Natural killer cell (primary cell): ENCODE measurements at regions not wholly inside any gene's neighbourhood (a gene's known extent, or its start where the extent isn't known, plus 50 kb on each side); places are given as distances from the start of the nearest gene placed in this dataset.

Experiments
- ATAC-seq, 3 donors: fragments of 150-1000 bp in 2 of 3; fragments of 200-7000 bp in 1 of 3; cut with Tn5 transposase; 1 replicate in 1 of 3; 2 replicates in 2 of 3; pipeline ENCODE4 v1.10.0; 2021; ENCODE audit warnings: mild to moderate bottlenecking in 2 of 3, moderate library complexity in 2 of 3
- DNase-seq, 2 donors: peaks; one replicate each; pipeline versions ENCODE4 v3.0.0 to v3.0.0-alpha.2; 2013 to 2021; ENCODE audit warnings: mixed read lengths in 1 of 2
- H3K27ac ChIP-seq: one replicate; pipeline ENCODE4 v1.5.1; 2013; ENCODE audit warnings: mild to moderate bottlenecking, low read length
- H3K27me3 ChIP-seq: one replicate; pipeline ENCODE4 v1.6.1; 2013; ENCODE audit warnings: low read length; ENCODE audit not compliant: control insufficient read depth, insufficient read depth
- H3K36me3 ChIP-seq: one replicate; pipeline ENCODE4 v1.6.1; 2013; ENCODE audit warnings: low read length; ENCODE audit not compliant: control insufficient read depth, insufficient read depth
- H3K4me1 ChIP-seq: one replicate; pipeline ENCODE4 v1.6.1; 2013; ENCODE audit warnings: low read length; ENCODE audit not compliant: control insufficient read depth, insufficient read depth
- H3K4me3 ChIP-seq: one replicate; pipeline ENCODE4 v1.5.1; 2013; ENCODE audit warnings: low read length
- H3K9me3 ChIP-seq: one replicate; pipeline ENCODE4 v1.6.1; 2013; ENCODE audit warnings: low read length; ENCODE audit not compliant: control insufficient read depth, insufficient read depth
- H3K27ac Mint-ChIP-seq, 2 donors: one replicate each; pipeline ENCODE4 v1.8.0; 2022; ENCODE audit warnings: mild to moderate bottlenecking in 2 of 2, mixed read lengths in 2 of 2, moderate library complexity in 1 of 2
- H3K27me3 Mint-ChIP-seq, 2 donors: one replicate each; pipeline ENCODE4 v1.8.0; 2022; ENCODE audit warnings: low read depth in 2 of 2, mixed read lengths in 2 of 2
- H3K36me3 Mint-ChIP-seq: one replicate; pipeline ENCODE4 v1.8.0; 2022; ENCODE audit warnings: mixed read lengths
- H3K4me1 Mint-ChIP-seq, 2 donors: one replicate each; pipeline ENCODE4 v1.8.0; 2022; ENCODE audit warnings: mixed read lengths in 2 of 2
- H3K4me3 Mint-ChIP-seq: one replicate; pipeline ENCODE4 v1.8.0; 2022; ENCODE audit warnings: mild to moderate bottlenecking, moderate library complexity, mixed read lengths
- H3K9me3 Mint-ChIP-seq, 2 donors: one replicate each; pipeline ENCODE4 v1.8.0; 2022; ENCODE audit warnings: mixed read lengths in 2 of 2
- WGBS: methylation state at CpG from one replicate; pipeline ENCODE4 v1.1.7; 2013; ENCODE audit warnings: missing lambda C conversion rate; ENCODE audit not compliant: insufficient coverage; 5-methylcytosine and 5-hydroxymethylcytosine counted together
- intact Hi-C: fragments of 100-400 bp; cut with micrococcal nuclease; formaldehyde crosslinking; loops from one replicate; pipeline ENCODE4 v1.14.2; 2022
- TF ChIP-seq, protein P1 (sequence below): fragments of 200-600 bp; IDR thresholded peaks from one replicate; pipeline ENCODE4 v1.8.0; 2022; ENCODE audit warnings: antibody characterized with exemption

DNA sequence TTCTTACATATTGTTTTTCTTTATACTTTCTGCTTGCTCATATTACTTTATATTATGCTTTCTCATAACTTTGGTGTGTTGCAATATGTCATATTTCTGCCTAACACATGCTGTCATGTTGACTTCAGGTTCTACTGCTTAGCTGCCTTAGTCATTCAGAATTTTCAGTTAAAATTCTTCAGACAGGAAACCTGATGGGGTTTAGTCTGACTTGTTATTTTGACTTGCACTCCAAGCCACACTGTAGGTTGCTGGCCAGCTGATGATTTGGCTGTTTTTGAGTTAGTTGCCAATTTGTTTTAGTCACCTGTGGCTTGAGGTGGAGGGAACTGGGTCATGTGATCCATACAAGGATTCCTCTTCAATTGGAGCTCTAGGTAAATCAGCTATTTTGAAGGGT lies 315.4 kb downstream of the MAP2K6 start:
- ATAC-seq: no peak
- TF ChIP-seq, protein P1, sequence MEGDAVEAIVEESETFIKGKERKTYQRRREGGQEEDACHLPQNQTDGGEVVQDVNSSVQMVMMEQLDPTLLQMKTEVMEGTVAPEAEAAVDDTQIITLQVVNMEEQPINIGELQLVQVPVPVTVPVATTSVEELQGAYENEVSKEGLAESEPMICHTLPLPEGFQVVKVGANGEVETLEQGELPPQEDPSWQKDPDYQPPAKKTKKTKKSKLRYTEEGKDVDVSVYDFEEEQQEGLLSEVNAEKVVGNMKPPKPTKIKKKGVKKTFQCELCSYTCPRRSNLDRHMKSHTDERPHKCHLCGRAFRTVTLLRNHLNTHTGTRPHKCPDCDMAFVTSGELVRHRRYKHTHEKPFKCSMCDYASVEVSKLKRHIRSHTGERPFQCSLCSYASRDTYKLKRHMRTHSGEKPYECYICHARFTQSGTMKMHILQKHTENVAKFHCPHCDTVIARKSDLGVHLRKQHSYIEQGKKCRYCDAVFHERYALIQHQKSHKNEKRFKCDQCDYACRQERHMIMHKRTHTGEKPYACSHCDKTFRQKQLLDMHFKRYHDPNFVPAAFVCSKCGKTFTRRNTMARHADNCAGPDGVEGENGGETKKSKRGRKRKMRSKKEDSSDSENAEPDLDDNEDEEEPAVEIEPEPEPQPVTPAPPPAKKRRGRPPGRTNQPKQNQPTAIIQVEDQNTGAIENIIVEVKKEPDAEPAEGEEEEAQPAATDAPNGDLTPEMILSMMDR: no peak
- Histone ChIP-seq H3K27me3 (no peaks in the 10 kb centered on the region), H3K9me3 (no peaks in the 10 kb centered on the region), H3K4me1 (no peaks in the 10 kb centered on the region), H3K27ac (no peak overlapping the region), H3K4me3 (no peak overlapping the region), H3K36me3 (no peaks in the 10 kb centered on the region)
- H3K4me3 Mint-ChIP-seq: no peak overlapping the region
- peaks cover 4 to 7% of the 10 kb centered on the region in 2 donors for H3K9me3 Mint-ChIP-seq
- DNase-seq: no peak
- peaks cover 0 to 5% of the 10 kb centered on the region in 2 donors for H3K27me3 Mint-ChIP-seq
- no peaks in the 10 kb centered on the region for H3K4me1 Mint-ChIP-seq
- intact Hi-C loops: no loop called here
- no peak overlapping the region for H3K27ac Mint-ChIP-seq
- H3K36me3 Mint-ChIP-seq: no peaks in the 10 kb centered on the region

DNA sequence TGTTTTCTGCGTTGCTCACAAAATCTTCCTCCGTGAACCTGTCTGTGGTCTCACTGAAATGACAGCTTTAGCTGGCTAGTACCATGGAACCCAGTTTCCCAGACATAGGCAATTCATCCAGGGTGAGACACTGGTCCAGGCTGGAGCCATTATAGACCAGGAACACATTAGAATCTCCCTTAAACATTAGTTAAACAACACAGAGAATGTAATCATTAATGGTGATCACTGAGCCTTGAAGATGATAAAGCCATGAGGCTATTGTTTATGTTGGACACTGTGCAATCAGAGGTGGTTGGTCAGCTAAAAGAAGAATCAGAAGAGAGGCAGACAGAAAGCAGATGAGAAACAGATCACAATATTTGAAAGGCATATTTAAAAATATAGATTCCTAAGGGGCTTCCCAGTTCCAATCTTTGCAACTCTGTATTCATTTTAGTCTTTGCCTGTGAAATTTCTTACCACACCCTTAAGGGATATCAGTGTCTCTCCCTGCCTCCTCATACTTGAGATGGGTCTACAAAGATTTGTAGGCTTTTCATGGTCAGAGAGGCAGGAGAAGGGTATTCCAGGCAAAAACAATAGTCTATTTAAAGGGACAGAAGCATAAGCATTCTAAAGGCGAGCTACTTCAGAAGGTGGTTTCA lies 317.9 kb downstream of the MAP2K6 start:
- H3K27me3 ChIP-seq: no peaks in the 10 kb centered on the region
- no peaks in the 10 kb centered on the region for H3K36me3 ChIP-seq
- TF ChIP-seq, protein P1: no peak
- peaks cover 0 to 6% of the 10 kb centered on the region in 2 donors for H3K9me3 Mint-ChIP-seq
- no peak overlapping the region for H3K4me3 ChIP-seq
- no peaks in the 10 kb centered on the region for H3K9me3 ChIP-seq
- 92% methylated on average over 3 of the region's 3 CpGs for WGBS
- H3K27me3 Mint-ChIP-seq: no peaks in the 10 kb centered on the region
- no peak overlapping the region for H3K27ac ChIP-seq
- H3K27ac Mint-ChIP-seq: no peak overlapping the region
- H3K4me3 Mint-ChIP-seq: no peak overlapping the region
- DNase-seq (no peak), ATAC-seq (no peak)
- no peaks in the 10 kb centered on the region for H3K36me3 Mint-ChIP-seq
- no peaks in the 10 kb centered on the region for H3K4me1 ChIP-seq
- H3K4me1 Mint-ChIP-seq: no peaks in the 10 kb centered on the region
- intact Hi-C loops: no loop called here

DNA sequence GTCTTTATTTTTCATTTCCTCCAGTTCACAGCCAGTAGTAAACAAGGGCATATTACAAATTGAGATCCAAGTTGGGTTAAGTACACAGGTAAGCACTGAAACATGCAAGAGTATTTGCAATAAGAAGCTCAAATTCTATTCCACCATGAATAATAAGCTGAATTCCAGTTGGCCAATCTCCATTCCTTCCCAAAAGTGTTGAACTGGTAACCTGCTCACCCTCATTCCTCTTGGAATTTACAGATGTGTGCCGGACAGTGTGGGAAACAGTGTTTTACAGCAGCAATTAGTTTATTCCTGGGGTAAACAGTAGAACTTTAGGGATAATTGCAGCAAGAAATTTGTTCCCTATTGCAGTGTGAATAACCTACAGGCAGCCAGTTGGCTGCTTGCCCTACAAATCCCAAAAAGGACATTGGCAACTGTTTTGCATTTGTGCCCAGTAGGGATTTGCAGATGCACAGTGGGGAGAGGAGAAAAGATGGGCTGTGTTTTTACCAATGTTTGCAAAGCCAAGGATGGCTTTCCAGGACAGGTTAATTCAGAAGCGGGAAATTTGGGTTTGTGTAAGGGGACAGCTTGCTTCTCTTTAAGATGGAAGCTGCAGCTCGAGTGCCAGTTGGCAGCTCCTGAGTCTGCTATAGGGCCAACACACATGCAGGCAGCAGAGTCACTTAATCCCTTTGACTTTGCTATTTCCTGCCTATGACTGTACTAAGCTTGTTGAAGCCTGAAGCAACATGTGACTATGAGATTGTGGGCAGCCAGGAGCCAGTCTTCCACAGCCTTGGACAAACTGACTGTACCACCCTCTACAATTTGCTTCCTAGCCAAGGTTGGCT lies 318.9 kb downstream of the MAP2K6 start:
- no peak overlapping the region for H3K4me3 Mint-ChIP-seq
- H3K4me3 ChIP-seq: no peak overlapping the region
- intact Hi-C loops: no loop called here
- H3K9me3 ChIP-seq: no peaks in the 10 kb centered on the region
- TF ChIP-seq, protein P1: no peak
- no peak overlapping the region for H3K27ac ChIP-seq
- DNase-seq: no peak
- H3K36me3 Mint-ChIP-seq: no peaks in the 10 kb centered on the region
- H3K27me3 ChIP-seq: no peaks in the 10 kb centered on the region
- H3K9me3 Mint-ChIP-seq: peaks cover 2 to 6% of the 10 kb centered on the region in 2 donors
- no peak overlapping the region for H3K27ac Mint-ChIP-seq
- H3K27me3 Mint-ChIP-seq: no peaks in the 10 kb centered on the region
- WGBS: 82% methylated on average over 3 of the region's 3 CpGs
- no peaks in the 10 kb centered on the region for H3K36me3 ChIP-seq
- no peaks in the 10 kb centered on the region for H3K4me1 Mint-ChIP-seq
- no peak for ATAC-seq
- no peaks in the 10 kb centered on the region for H3K4me1 ChIP-seq
